GM23248 (cell line): ENCODE measurements at regions not wholly inside any gene's neighbourhood (a gene's known extent, or its start where the extent isn't known, plus 50 kb on each side); places are given as distances from the start of the nearest gene placed in this dataset.

ENCODE experiments used
- EZH2 ChIP-seq: fragments of 200-600 bp; sonication (generic); IDR thresholded peaks from 2 replicates; pipeline ENCODE4 v1.6.1; 2018; ENCODE audit warnings: antibody characterized with exemption, mild to moderate bottlenecking; ENCODE audit not compliant: insufficient read depth, poor library complexity, severe bottlenecking
- EZH2phosphoT487 ChIP-seq: fragments of 200-600 bp; sonication (generic); IDR thresholded peaks from 2 replicates; pipeline ENCODE4 v1.6.1; 2018; ENCODE audit warnings: antibody characterized with exemption, moderate library complexity, mild to moderate bottlenecking, low read depth; ENCODE audit not compliant: insufficient read depth

GRCh38 chr17:52957411-52957810, 798.9 kb upstream of the CA10 start:
- no peak for TF ChIP-seq EZH2
- no peak for TF ChIP-seq EZH2phosphoT487
